Activated CD4-positive, alpha-beta memory T cell treated with anti-CD3 and anti-CD28 coated beads for 36 hours (primary cell): ENCODE measurements at regions not wholly inside any gene's neighbourhood (a gene's known extent, or its start where the extent isn't known, plus 50 kb on each side); places are given as distances from the start of the nearest gene placed in this dataset.
A peak's percentile ranks its signal among the peaks of the same experiment; 100 is the strongest.

Source experiments
- CTCF ChIA-PET: fragments of 350-600 bp; sonication (Branson Sonifier 250); formaldehyde crosslinking; loops from one replicate; lab custom pipeline; 2021; ENCODE audit warnings: antibody characterized with exemption, inconsistent platforms; lab: Charles Lee
- POLR2A ChIA-PET: fragments of 350-600 bp; sonication (Branson Sonifier 250); formaldehyde crosslinking; loops from one replicate; lab custom pipeline; 2021; ENCODE audit warnings: antibody characterized with exemption; lab: Charles Lee
- DNase-seq: peaks from one replicate; pipeline ENCODE4 v3.0.0-alpha.2; 2020
- H3K27ac Mint-ChIP-seq: one replicate; pipeline ENCODE4 v1.8.0; 2021; ENCODE audit warnings: mixed read lengths
- H3K27me3 Mint-ChIP-seq: one replicate; pipeline ENCODE4 v1.8.0; 2021; ENCODE audit warnings: mixed read lengths
- H3K36me3 Mint-ChIP-seq: one replicate; pipeline ENCODE4 v1.8.0; 2021; ENCODE audit warnings: mixed read lengths
- H3K4me1 Mint-ChIP-seq: one replicate; pipeline ENCODE4 v1.8.0; 2021; ENCODE audit warnings: low read depth, mixed read lengths
- H3K4me3 Mint-ChIP-seq: one replicate; pipeline ENCODE4 v1.8.0; 2021; ENCODE audit warnings: mild to moderate bottlenecking, mixed read lengths
- H3K9me3 Mint-ChIP-seq: one replicate; pipeline ENCODE4 v1.8.0; 2021; ENCODE audit warnings: mixed read lengths
- intact Hi-C: fragments of 100-400 bp; cut with micrococcal nuclease; formaldehyde crosslinking; loops from one replicate; pipeline ENCODE4 v1.15.1; 2023

- Mint-ChIP-seq H3K36me3 (no peaks in the 10 kb centered on the region), H3K27ac (peak overlapping the region; percentile 93), H3K4me1 (peaks cover 63% of the 10 kb centered on the region), H3K4me3 (no peak overlapping the region), H3K27me3 (no peaks in the 10 kb centered on the region), H3K9me3 (no peaks in the 10 kb centered on the region)
- POLR2A ChIA-PET: interaction anchor here (0.7 to 2.0 kb wide), 15 partner anchors 16 to 153 kb away, joined by 3 to 26 read pairs (median 5); partner anchors contain the start of gene YWHAQ
- DNase-seq: peak; percentile 80
- intact Hi-C loops: loop anchor here (1.0 to 5.0 kb wide), 8 partner anchors 29 to 413 kb away; partner anchors contain the start of gene RRM2
- CTCF ChIA-PET: interaction anchor here (0.7 to 1.6 kb wide), 9 partner anchors 16 to 101 kb away, joined by 3 to 6 read pairs (median 3); no protein-coding TSS in a partner anchor
Measured at GRCh38 chr2:9708683-9709538, 78.1 kb upstream of the YWHAQ start.

GRCh38 chr2:9709539-9710285 lies 78.9 kb upstream of the YWHAQ start:
- ChIA-PET POLR2A (interaction anchor here (0.8 to 2.0 kb wide), 14 partner anchors 16 to 153 kb away, joined by 3 to 26 read pairs (median 6); partner anchors contain the start of gene YWHAQ), CTCF (interaction anchor here (0.7 to 1.6 kb wide), 8 partner anchors 17 to 102 kb away, joined by 3 to 6 read pairs (median 4); no protein-coding TSS in a partner anchor)
- H3K27ac Mint-ChIP-seq: peak overlapping the region; percentile 93
- H3K36me3 Mint-ChIP-seq: no peaks in the 10 kb centered on the region
- no peaks in the 10 kb centered on the region for H3K9me3 Mint-ChIP-seq
- H3K4me3 Mint-ChIP-seq: peak overlapping the region; percentile 33
- peaks cover 58% of the 10 kb centered on the region for H3K4me1 Mint-ChIP-seq
- no peaks in the 10 kb centered on the region for H3K27me3 Mint-ChIP-seq
- intact Hi-C loops: loop anchor here (1.0 to 5.0 kb wide), 9 partner anchors 29 to 413 kb away; partner anchors contain the start of gene RRM2
- peak; percentile 54 for DNase-seq

GRCh38 chr2:9710311-9710710 lies 79.5 kb upstream of the YWHAQ start:
- intact Hi-C loops: loop anchor here (1.0 kb wide), 1 partner anchor 43 kb away; no protein-coding TSS in a partner anchor
- POLR2A ChIA-PET: interaction anchor here (2.0 to 2.2 kb wide), 2 partner anchors 53 to 155 kb away, joined by 8 to 10 read pairs; partner anchors contain the start of gene ADAM17

GRCh38 chr2:9712263-9712662 lies 81.5 kb upstream of the YWHAQ start:
- peaks cover 62% of the 10 kb centered on the region for H3K4me1 Mint-ChIP-seq
- H3K9me3 Mint-ChIP-seq: no peaks in the 10 kb centered on the region
- peak; percentile 63 for DNase-seq
- no peaks in the 10 kb centered on the region for H3K27me3 Mint-ChIP-seq
- no peaks in the 10 kb centered on the region for H3K36me3 Mint-ChIP-seq
- peak overlapping the region; percentile 79 for H3K27ac Mint-ChIP-seq
- CTCF ChIA-PET: interaction anchor here (0.7 to 4.1 kb wide), 7 partner anchors 9 to 117 kb away, joined by 3 to 19 read pairs (median 3); no protein-coding TSS in a partner anchor
- H3K4me3 Mint-ChIP-seq: peak overlapping the region; percentile 59
- intact Hi-C loops: no loop called here
- POLR2A ChIA-PET: interaction anchor here (1.2 to 3.0 kb wide), 7 partner anchors 9 to 157 kb away, joined by 4 to 14 read pairs (median 7); partner anchors contain the start of genes ADAM17 and YWHAQ

More at GRCh38 chr2:9710311-9710710, 79.5 kb upstream of the YWHAQ start:
- Mint-ChIP-seq H3K27me3 (no peaks in the 10 kb centered on the region), H3K36me3 (no peaks in the 10 kb centered on the region), H3K4me1 (peaks cover 59% of the 10 kb centered on the region), H3K4me3 (no peak overlapping the region), H3K9me3 (no peaks in the 10 kb centered on the region), H3K27ac (peak overlapping the region; percentile 93)
- DNase-seq: peak; percentile 78
- CTCF ChIA-PET: interaction anchor here (1.2 kb wide), 1 partner anchor 53 kb away, joined by 3 read pairs; no protein-coding TSS in a partner anchor

- Mint-ChIP-seq H3K4me1 (peaks cover 41% of the 10 kb centered on the region), H3K4me3 (no peak overlapping the region), H3K9me3 (no peaks in the 10 kb centered on the region), H3K36me3 (no peaks in the 10 kb centered on the region), H3K27me3 (no peaks in the 10 kb centered on the region), H3K27ac (no peak overlapping the region)
- no peak for DNase-seq
- ChIA-PET POLR2A (no interaction called here), CTCF (interaction anchor here (4.1 kb wide), 1 partner anchor 55 kb away, joined by 19 read pairs; no protein-coding TSS in a partner anchor)
- intact Hi-C loops: no loop called here
Measured at GRCh38 chr2:9714630-9715214, 83.9 kb upstream of the YWHAQ start.

GRCh38 chr2:9715238-9715637 lies 84.4 kb upstream of the YWHAQ start:
- ChIA-PET CTCF (interaction anchor here (4.1 kb wide), 1 partner anchor 55 kb away, joined by 19 read pairs; no protein-coding TSS in a partner anchor), POLR2A (no interaction called here)
- H3K27ac Mint-ChIP-seq: no peak overlapping the region

GRCh38 chr2:9717886-9718451 lies 87.2 kb upstream of the YWHAQ start:
- ChIA-PET POLR2A (no interaction called here), CTCF (interaction anchor here (1.3 kb wide), 1 partner anchor 31 kb away, joined by 4 read pairs; no protein-coding TSS in a partner anchor)
- Mint-ChIP-seq H3K4me3 (no peak overlapping the region), H3K36me3 (no peaks in the 10 kb centered on the region), H3K27ac (no peak overlapping the region), H3K27me3 (no peaks in the 10 kb centered on the region), H3K9me3 (no peaks in the 10 kb centered on the region), H3K4me1 (peaks cover 10% of the 10 kb centered on the region)
- intact Hi-C loops: no loop called here
- no peak for DNase-seq

More at GRCh38 chr2:9715238-9715637, 84.4 kb upstream of the YWHAQ start:
- intact Hi-C loops: no loop called here
- Mint-ChIP-seq H3K4me3 (no peak overlapping the region), H3K27me3 (no peaks in the 10 kb centered on the region), H3K4me1 (peaks cover 36% of the 10 kb centered on the region), H3K9me3 (no peaks in the 10 kb centered on the region), H3K36me3 (no peaks in the 10 kb centered on the region)
- DNase-seq: no peak

- intact Hi-C loops: no loop called here
- Mint-ChIP-seq H3K9me3 (no peaks in the 10 kb centered on the region), H3K27ac (no peak overlapping the region), H3K4me3 (no peak overlapping the region), H3K4me1 (peaks cover under 1% of the 10 kb centered on the region), H3K36me3 (no peaks in the 10 kb centered on the region), H3K27me3 (no peaks in the 10 kb centered on the region)
- DNase-seq: no peak
- CTCF ChIA-PET: interaction anchor here (0.8 kb wide), 1 partner anchor 8 kb away, joined by 3 read pairs; no protein-coding TSS in a partner anchor
- POLR2A ChIA-PET: no interaction called here
Measured at GRCh38 chr2:9720352-9721093, 89.7 kb upstream of the YWHAQ start.

GRCh38 chr2:9721344-9721743 lies 90.5 kb upstream of the YWHAQ start:
- Mint-ChIP-seq H3K27ac (no peak overlapping the region), H3K4me3 (no peak overlapping the region), H3K36me3 (no peaks in the 10 kb centered on the region), H3K27me3 (no peaks in the 10 kb centered on the region), H3K4me1 (no peaks in the 10 kb centered on the region), H3K9me3 (no peaks in the 10 kb centered on the region)
- CTCF ChIA-PET: interaction anchor here (0.8 kb wide), 1 partner anchor 9 kb away, joined by 3 read pairs; no protein-coding TSS in a partner anchor
- DNase-seq: no peak
- intact Hi-C loops: no loop called here
- POLR2A ChIA-PET: no interaction called here

- H3K27me3 Mint-ChIP-seq: no peaks in the 10 kb centered on the region
- intact Hi-C loops: no loop called here
- ChIA-PET CTCF (no interaction called here), POLR2A (no interaction called here)
- no peaks in the 10 kb centered on the region for H3K36me3 Mint-ChIP-seq
- no peak overlapping the region for H3K27ac Mint-ChIP-seq
- H3K9me3 Mint-ChIP-seq: no peaks in the 10 kb centered on the region
- H3K4me1 Mint-ChIP-seq: no peaks in the 10 kb centered on the region
- no peak overlapping the region for H3K4me3 Mint-ChIP-seq
- no peak for DNase-seq
Measured at GRCh38 chr2:9722451-9722850, 91.7 kb upstream of the YWHAQ start.
